Stimulated activated CD8-positive, alpha-beta memory T cell treated with anti-CD3 and anti-CD28 coated beads, Interleukin-4, amount 100 ng/mL, for 24 hours (primary cell): ENCODE measurements at regions not wholly inside any gene's neighbourhood (a gene's known extent, or its start where the extent isn't known, plus 50 kb on each side); places are given as distances from the start of the nearest gene placed in this dataset.
"Not testable (repeated sequence)": the region's sequence is repeated elsewhere in the genome, so short reads cannot be mapped to it uniquely, and the experiment has no call there.

Experiments used
- DNase-seq: peaks from one replicate; pipeline ENCODE4 v3.0.0-alpha.2; 2020; ENCODE audit warnings: low read depth

DNA sequence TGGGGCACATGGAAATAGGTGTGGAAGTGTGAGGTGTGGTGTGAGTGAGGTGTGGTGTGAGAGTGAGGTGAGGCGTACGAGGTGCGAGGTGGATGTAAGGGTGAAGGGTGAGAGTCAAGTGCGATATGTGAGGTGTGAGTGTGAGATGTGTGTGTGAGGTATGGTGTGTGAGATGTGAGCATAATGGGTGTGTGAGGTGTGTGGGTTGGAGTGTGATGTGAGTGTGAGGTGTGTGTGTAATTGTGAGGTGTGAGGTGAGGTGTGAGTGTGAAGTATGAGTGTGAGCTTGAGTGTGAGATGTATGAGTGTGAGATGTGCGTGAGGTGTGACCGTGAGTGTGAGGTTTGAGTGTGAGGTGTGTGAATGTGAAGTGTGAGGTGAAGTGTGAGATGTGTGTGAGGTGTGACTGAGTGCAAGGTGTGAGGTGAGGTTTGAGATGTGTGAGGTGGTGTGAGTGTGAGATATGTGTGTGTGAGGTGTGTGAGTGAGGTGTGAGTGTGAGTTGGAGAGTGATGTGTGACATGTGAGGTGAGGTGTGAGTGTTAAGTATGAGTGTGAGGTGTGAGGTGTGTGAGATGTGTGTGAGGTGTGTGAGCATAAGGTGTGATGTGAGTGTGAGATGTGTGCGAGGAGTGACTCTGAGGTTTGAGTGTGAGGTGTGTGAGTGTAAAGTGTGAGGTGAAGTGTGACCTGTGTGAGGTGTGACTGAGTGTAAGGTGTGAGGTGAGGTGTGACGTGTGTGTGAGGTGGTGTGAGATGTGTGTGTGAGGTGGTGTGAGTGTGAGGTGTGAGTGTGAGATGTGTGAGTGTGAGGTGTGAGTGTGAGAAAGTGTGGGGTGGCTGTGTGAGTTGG, 354.0 kb downstream of the FOXL1 start:
- DNase-seq = no peak

DNA sequence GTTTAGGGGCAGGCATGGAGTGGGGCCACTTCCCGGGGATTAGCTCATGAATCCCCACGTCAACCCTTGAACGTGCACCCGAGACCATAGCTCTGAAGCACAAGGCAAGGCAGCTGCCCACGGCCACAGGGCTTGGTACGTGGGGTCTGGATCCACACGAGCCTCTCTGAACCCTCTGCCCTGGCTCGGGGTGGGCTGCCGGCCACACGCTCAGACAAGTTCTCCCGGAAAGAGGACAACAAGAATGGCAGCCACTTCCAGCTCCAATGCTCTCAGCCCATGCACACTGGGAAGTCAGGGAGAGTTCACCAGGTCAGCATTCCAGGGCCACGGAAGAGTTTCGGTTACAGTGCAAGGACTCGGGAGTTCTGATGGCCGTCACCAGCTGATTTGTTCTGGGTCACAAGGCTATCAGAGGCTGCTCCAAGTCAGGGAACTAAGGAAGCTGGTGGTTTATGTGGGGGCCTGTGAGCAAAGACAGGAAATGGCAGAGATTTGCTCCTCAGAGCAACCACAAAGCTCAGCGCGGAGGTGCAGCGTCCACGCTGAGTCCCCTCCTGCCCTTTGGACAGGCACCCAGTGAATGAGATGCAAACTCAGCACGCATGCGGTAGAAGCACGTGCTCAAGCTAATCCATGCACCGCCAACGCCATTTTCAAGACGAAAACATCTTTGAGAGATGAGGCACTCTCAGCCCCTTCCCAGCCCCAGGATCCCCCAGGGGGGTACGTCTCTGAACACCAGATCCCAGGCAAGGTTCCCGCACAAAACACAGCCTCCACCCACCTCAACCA, 356.4 kb downstream of the FOXL1 start:
- DNase-seq = no peak

DNA sequence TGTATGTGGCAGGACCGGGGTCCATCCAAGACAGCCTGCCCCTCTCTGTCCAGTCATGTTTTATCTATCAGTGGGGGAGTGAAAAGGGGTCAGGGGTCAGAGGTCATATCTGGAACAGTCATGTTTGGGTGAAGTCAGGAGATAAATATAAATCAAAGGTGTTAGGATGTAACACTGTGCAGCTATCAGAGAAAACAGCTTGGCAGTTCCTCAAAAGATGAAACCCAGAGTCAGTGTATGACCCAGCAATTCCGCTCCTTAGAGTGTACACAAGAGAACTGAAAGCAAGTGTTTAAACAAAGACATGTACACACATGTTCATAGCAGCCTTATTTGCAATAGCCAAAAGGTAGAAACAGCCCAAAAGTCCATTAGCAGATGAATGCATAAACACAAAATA, 361.3 kb downstream of the FOXL1 start:
- no peak for DNase-seq

DNA sequence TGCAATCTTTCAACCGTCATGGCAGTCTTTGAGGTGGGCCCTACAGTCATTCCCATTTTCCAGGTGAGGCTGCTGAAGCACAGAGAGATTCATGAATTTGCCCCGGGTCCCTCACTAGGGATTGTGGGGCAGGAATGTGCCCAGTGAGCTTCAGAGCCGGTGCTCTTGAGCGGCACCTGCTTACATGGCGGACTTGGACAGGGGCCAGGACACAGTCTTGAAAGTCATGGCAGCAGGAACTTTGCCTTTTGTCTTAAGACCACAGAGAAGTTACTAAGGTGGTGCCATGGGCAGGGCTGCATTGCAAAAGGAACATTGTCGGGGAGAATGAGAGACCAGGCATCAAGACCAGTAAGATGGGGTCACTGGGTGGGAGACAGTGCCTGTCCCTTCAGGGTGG, 363.4 kb downstream of the FOXL1 start:
- DNase-seq = no peak

DNA sequence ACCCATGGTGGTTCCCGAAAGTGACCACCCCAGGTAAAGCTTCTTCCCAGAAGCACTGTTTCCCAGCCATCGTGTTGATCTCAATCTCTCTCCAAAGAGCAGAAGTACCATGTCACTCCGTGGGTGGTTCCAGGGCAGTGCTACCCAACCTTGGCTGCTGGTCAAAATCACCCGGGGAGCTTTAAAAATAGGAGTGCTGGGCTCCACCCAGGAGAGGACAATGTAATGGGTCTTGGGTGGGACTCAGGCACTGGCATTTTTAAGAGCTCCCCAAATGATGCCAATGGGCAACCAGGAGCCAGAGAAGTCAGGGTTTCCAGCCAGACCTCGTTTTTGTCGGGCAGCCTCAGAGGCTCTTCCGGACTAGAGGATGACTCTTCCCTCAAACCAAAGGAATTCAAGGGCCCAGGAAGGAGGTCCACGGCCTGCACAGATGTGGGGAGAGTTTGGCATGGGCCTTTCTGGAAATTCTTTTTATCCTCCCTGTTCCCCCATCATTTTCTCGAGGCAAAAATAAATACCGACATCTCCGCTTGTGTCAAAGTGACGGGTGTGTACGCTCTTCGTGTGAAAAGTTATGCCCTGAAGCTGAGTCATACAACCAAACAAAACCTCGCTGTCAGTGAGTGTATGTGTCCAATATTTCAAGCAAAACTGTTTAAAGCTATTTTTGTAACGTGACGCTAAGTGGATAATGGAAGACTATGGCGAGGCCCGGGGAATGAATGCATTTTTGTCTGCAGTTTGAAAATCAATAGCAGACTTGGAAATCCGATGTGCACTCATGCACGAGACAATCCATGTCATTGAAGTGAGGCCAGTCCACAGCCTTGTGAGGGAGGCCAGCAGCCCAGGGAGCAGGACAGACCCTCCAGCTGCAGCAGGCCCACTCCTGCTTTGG, 364.1 kb downstream of the FOXL1 start:
- no peak for DNase-seq

DNA sequence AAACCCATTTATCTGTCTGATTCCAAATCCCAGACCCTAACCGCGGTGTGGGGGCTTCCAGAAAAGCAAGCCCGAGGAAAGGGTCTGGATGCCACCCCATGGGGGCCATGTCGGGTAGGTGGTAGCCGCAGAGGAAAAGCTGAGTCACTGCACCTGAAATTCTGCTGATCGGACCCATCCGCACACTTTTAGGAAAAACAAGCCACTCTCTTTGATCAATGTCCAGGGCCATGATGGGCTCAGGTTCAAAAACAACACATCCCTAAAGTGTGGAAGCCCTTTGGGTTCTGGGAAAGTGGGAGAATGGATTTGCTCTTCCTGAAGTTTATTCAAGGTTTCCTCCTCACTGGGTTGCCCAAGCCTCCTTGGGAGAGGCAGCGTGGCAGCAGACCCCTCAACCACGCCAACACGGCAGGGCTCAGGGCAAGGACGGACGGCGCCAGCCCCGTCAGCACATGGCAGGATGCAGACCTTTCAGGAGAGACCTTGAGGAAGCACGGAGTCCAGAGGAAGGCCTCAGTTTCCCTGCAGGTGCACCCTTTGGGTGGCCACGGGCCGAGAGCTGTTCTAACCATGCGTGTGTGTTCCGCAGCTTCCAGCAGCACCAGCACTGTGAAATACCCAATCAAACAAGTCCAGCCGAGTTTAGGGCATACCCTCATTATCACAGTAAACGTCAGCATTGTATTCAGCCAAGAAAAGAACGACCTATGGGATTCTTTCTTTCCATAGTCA, 367.0 kb downstream of the FOXL1 start:
- no peak for DNase-seq

DNA sequence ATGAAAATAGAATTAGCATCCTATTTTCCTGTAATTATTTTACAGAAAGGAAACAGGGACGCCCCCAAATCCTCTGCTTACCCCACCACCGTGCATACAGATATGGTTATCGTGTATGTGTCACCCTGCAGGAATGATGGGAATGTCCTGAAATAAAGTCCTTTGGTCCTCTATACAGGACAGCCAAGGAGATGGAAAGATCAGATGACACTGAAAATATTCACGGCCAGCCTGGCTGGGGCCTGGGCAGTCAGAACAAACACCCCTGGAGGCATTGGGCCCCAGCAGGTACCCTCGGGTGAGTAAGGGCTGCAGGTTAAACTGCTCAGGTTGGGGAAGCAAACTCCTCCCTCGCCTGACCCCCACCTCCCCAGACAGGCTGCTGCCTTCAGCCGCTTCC, 368.0 kb downstream of the FOXL1 start:
- no peak for DNase-seq

DNA sequence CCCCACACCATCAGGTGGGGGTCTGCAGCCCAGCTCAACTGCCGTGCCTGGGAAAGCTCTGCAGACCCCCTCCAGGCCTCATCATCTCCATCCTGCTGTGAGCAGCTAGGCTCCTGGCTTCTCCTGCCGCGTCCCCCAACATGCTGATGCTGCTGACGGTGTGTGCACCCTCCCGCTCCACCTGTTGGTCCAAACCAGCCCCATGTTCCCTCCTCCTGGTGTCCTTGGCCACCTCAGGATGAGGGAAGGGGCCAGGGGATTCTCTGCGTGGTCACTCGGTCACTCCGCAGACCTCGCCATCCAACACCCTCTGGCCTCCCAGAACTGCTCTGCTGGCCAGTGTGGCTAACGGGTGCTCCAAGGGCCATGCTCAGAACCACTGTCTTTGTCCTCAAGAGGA, 368.6 kb downstream of the FOXL1 start:
- DNase-seq = no peak

DNA sequence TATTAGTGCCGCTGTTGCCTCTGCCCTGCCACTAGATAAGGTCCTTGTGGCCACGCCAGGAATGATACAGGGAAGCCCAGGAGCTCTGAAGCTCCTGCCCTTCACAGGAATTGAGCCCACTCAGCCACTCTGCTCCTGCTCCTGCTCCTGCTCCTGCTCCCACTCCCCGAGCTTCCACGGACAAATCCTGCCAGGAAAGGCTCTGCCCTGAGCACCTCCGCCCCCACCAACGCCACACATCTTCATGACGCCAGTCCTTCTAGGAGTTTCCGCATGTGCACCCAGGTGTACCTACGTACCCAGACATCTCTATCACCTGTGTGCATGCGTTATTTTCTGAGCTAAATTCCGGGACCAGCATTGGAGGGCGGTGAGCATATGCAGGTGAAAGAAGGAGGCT, 369.1 kb downstream of the C16orf95 start:
- no peak for DNase-seq

DNA sequence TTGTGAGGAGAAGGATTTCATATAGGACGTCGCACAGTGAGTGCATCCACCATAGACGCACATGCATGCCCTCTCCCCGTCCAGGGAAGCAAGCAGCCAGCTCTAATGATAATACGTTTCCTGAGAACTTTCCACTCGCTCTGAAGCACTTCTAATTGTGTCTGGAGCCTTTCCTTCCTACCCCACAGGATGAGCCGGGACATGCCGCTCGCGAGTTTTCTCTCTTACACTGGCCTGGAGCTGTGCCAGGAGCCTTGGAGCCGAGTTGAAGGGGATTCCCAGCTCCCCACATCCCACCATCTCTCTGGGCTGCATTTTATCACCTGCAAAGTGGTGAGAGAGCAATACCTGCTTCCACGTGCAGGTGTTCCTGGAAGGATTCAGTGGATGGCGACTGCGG, 368.1 kb downstream of the C16orf95 start:
- DNase-seq = no peak

DNA sequence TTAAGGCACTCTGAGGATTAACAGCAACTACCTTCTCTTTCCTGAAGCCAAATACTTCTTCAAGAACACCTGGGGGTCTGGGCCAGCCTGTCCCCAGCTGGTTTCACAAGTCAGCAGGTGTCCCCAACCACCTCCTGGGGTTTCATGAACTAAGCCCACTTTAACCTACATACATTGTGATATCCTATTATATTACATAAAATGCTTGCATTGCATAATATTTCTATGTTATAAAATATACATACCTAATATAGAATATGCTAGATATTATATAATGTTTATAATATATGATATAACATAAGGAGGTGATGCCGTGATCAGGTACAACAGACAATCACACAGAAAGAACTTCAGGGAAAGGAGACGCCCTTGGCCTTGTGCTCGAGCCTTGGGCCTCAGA, 367.6 kb downstream of the C16orf95 start:
- no peak for DNase-seq

DNA sequence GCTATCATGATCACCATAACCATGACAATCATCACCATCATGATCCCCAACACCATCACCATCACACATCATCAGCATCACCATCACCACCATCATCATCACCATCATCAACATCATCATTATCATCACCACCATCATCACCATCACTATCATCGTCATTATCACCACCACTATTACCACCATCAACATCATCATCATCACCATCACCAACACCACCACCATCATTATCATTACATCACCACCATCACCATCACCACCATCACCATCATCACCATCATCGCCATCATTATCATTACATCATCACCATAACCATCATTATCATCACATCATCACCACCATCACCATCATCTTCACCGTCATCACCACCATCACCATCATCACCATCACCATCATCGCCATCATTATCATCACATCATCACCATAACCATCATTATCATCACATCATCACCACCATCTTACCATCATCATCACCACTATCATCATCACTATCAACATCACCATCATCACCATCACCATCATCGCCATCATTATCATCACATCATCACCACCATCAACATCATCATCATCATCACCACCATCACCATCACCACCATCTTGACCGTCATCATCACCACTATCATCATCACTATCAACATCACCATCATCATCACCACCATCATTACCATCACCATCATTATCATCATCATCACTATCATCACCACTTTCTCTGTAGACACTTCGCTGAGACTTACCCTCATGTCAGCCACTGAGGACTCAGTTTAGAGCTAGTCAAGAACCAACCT, 366.0 kb downstream of the C16orf95 start:
- DNase-seq = no peak

DNA sequence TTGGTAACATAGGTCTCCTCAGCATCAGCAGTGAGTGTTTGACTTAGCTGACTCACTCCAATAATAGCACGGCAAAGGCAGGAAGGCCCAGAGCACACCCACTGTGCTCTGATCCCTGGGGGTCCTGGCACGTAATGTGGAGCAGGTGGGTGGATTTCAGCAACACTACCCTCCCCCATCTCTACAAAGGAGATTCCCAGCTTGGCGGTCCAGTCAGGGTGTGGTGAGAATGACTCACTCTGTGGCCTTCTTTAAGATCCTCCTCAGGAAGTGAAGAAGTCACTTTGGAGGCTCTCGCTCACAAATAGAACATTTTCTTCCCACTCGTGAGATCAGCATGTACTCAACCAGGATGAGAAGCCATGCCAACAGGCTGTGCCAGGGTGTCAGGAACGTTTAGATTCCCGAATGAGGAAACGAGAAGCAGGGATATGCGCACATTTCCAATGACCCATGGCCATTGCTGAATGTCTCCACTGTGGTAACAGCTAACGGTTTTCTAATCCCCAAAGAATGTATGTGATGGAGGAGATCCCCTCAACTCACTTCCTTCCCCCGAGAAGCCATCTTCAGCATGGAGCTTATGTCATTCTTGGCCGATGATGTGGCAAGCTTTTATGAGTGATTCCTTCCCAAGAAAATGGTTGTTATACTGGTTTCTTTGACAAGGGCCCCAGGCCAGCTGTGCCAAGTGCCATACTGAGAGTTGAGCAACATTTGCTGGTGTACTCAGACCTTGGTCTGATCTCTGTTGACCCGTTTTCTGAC, 365.2 kb downstream of the C16orf95 start:
- no peak for DNase-seq

DNA sequence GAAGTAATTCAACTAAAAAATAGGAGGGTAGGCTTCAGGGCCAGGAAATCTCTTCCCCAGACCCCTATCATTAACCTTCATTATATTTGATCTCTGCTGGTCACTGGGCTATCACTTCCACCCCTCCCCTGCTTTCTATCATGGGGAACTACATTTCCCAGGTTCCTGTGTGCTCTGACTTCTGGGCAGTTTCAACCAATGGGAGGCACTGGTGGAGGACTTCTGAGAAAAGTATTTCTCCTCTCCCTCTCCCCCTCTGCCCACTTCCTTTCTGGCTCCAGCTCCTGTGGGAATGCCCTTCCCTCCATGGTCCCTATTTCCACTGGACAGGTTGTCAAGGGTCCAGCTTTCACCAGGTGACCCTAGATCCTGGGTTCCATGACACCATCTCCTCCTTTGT, 364.4 kb downstream of the C16orf95 start:
- no peak for DNase-seq

DNA sequence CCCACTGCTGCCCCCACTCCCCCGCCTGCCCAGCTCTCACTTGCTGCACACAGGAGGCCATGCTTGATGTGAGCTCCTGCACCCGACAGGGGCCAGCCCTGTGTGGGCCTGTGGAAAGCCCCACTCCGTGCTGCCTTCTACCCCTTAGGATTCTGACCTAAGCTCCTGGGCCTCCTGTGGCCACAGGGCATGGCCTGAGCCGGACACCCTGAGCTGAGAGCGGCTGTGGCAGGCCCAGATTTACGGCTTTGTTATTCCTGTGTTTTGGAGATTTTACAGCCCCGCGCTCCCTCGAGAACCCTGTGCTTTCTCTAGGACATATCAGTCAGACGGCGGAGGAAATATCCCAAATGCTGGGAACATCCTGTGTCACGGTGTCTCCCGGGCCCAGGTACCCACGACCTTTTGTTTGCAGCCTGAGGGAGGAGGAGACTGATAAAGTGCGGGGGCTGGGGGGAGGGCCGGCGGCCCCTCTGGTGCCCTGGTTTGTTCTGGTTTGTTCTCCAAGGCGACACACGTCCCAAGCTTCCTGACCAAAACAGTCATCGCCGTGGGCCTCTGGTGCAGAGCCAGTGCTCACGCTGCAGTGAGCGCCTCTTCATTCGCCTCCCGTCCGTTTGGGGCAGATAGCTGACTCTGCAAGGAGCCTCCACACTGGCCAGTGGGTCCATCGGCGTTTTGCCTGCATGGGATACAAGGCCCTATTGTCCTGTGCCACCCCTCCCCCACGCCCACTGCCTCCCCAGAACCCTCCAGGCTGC, 363.4 kb downstream of the C16orf95 start:
- DNase-seq = no peak

DNA sequence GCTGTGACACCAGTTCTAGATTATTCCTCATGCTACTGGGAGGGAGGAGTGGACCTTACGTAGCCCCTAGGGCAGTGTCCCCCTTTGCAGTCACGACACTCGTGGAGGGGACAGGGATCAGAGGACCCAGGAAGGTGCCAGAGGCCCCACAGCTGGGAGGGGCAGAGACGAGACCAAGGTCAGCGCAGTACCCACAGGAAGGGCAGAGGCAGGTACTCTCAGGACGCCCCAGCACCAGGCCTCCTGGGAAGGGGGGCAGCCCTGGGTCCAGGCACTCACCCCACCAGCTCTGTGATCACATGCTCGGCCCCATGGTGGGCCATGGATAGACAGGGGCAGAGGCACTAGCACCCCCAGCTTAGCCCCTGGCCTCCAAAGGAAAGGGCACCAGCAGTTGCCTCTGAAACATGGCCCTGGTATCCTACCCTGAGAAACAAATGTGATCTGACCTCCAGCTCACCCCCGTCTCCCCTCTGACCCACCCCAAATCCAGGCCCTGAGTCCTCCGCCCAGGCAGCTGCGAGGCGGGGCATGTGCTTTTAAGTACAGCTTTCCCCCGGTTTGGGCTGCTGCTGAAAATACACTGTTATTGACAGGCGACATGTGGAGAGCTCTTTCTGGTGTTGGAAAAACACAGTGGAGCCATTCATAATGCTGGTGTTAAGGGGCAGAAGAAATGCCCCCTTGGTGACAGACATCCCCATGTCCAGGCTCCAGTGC, 361.9 kb downstream of the C16orf95 start:
- DNase-seq = no peak

DNA sequence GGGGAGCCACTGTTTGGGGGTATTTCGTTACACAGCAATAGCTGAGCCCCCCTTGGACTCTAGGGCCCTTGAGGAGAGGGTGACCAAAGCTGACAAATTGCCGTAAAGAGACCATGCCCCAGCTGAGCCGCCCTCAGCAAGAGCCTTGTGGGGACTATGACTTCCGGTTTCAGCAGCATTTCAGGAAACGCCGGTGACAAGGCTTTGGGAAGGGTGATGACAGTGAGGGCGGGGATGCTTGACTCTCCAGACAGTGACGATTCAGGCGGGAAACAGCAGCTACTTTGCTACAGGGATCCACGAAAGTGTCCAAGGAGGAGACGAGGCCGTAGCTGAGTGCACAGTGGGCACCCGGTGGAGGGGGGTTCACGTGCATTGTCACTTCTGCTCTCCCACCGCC, 360.8 kb downstream of the C16orf95 start:
- DNase-seq = no peak

DNA sequence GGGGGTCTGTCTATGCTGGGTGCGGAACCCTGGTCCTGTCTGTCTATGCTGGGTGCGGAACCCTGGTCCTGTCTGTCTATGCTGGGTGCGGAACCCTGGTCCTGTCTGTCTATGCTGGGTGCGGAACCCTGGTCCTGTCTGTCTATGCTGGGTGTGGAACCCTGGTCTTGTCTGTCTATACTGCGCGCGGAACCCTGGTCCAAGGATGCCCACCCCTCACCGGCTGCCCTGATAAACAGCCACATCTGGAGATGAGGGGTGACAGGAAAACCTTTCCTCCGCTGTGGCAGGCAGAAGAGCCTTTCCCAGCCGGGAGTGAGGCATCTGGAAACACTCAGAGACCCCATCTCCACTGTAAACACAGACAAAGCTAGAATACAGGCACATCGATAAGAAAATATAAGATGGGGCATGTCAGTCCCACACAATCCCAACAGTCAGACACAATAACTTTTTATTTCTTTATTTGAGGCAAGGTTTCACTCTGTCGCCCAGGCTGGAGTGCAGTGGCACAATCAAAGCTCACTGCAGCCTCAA, 359.5 kb downstream of the C16orf95 start:
- not testable (repeated sequence) for DNase-seq
